HT-29 (cell line): ENCODE measurements at regions not wholly inside any gene's neighbourhood (a gene's known extent, or its start where the extent isn't known, plus 50 kb on each side); places are given as distances from the start of the nearest gene placed in this dataset.
"Not testable (repeated sequence)": the region's sequence is repeated elsewhere in the genome, so short reads cannot be mapped to it uniquely, and the experiment has no call there.

Source experiments
- DNase-seq: peaks from one replicate; pipeline ENCODE4 v3.0.0-alpha.2; 2015; ENCODE audit warnings: low spot score

- no peak for DNase-seq
These were observed 410.3 kb downstream of the SLC6A15 start for GRCh38 chr12:84502180-84502860.

- peak; percentile 43 for DNase-seq
These were observed 414.8 kb downstream of the SLC6A15 start for GRCh38 chr12:84497819-84498218.

GRCh38 chr12:84495711-84496110 is 416.9 kb downstream of the SLC6A15 start:
- DNase-seq, result no peak

- DNase-seq, result no peak
These were observed 420.2 kb downstream of the SLC6A15 start for GRCh38 chr12:84492351-84492883.

GRCh38 chr12:84484798-84485197 is 427.8 kb downstream of the SLC6A15 start:
- no peak for DNase-seq

GRCh38 chr12:84480803-84481202 is 431.8 kb downstream of the SLC6A15 start:
- DNase-seq, result no peak

- no peak for DNase-seq
These were observed 442.2 kb downstream of the SLC6A15 start for GRCh38 chr12:84470361-84470760.

GRCh38 chr12:84464616-84465015 is 448.0 kb downstream of the SLC6A15 start:
- no peak for DNase-seq

- DNase-seq, result no peak
These were observed 448.7 kb downstream of the SLC6A15 start for GRCh38 chr12:84463741-84464495.

GRCh38 chr12:84455598-84455997 is 457.0 kb downstream of the SLC6A15 start:
- DNase-seq, result no peak

- DNase-seq, result not testable (repeated sequence)
These were observed 466.1 kb downstream of the SLC6A15 start for GRCh38 chr12:84446478-84446877.

- DNase-seq, result no peak
These were observed 476.5 kb downstream of the SLC6A15 start for GRCh38 chr12:84436134-84436533.

GRCh38 chr12:84435682-84436081 is 476.9 kb downstream of the SLC6A15 start:
- no peak for DNase-seq

GRCh38 chr12:84422340-84422739 is 490.3 kb downstream of the SLC6A15 start:
- DNase-seq, result no peak

- DNase-seq, result no peak
These were observed 491.5 kb downstream of the SLC6A15 start for GRCh38 chr12:84421103-84421502.

GRCh38 chr12:84416626-84417025 is 496.0 kb downstream of the SLC6A15 start:
- DNase-seq, result no peak

GRCh38 chr12:84415946-84416345 is 496.7 kb downstream of the SLC6A15 start:
- no peak for DNase-seq

GRCh38 chr12:84413656-84414055 is 498.9 kb downstream of the SLC6A15 start:
- no peak for DNase-seq

- no peak for DNase-seq
These were observed 500.4 kb downstream of the SLC6A15 start for GRCh38 chr12:84412226-84412625.

GRCh38 chr12:84411031-84411430 is 501.6 kb downstream of the SLC6A15 start:
- DNase-seq, result no peak

- DNase-seq, result peak; percentile 11
These were observed 503.7 kb downstream of the SLC6A15 start for GRCh38 chr12:84408936-84409335.

GRCh38 chr12:84406720-84407119 is 505.9 kb downstream of the SLC6A15 start:
- not testable (repeated sequence) for DNase-seq

GRCh38 chr12:84397846-84398245 is 514.8 kb downstream of the SLC6A15 start:
- no peak for DNase-seq
